Stimulated activated CD8-positive, alpha-beta memory T cell treated with anti-CD3 and anti-CD28 coated beads, Interleukin-7, amount 100 ng/mL, for 4 hours (primary cell): ENCODE measurements at regions not wholly inside any gene's neighbourhood (a gene's known extent, or its start where the extent isn't known, plus 50 kb on each side); places are given as distances from the start of the nearest gene placed in this dataset.

Experiments
- DNase-seq, 2 donors: peaks; one replicate each; pipeline ENCODE4 v3.0.0-alpha.2; 2020; ENCODE audit warnings: low read depth in 2 of 2

GRCh38 chr6:44500074-44500473 lies 112.6 kb downstream of the CDC5L start:
- DNase-seq, result no peak

GRCh38 chr6:44503471-44503870 lies 116.0 kb downstream of the CDC5L start:
- DNase-seq, result no peak

GRCh38 chr6:44504301-44504791 lies 116.8 kb downstream of the CDC5L start:
- no peak for DNase-seq

GRCh38 chr6:44505751-44506150 lies 118.2 kb downstream of the CDC5L start:
- DNase-seq, result no peak

- DNase-seq, result no peak
Observed at GRCh38 chr6:44507014-44507413, 119.5 kb downstream of the CDC5L start.

- DNase-seq, result no peak
Observed at GRCh38 chr6:44508646-44509045, 121.1 kb downstream of the CDC5L start.

- no peak for DNase-seq
Observed at GRCh38 chr6:44511126-44511525, 123.6 kb downstream of the CDC5L start.

- no peak for DNase-seq
Observed at GRCh38 chr6:44512868-44513741, 125.6 kb downstream of the CDC5L start.

GRCh38 chr6:44514085-44514484 lies 126.6 kb downstream of the CDC5L start:
- DNase-seq, result no peak

GRCh38 chr6:44514576-44515193 lies 127.2 kb downstream of the CDC5L start:
- no peak for DNase-seq

- DNase-seq, result no peak
Observed at GRCh38 chr6:44522871-44523270, 135.4 kb downstream of the CDC5L start.

GRCh38 chr6:44524476-44525227 lies 137.1 kb downstream of the CDC5L start:
- DNase-seq, result no peak

GRCh38 chr6:44525761-44526351 lies 138.3 kb downstream of the CDC5L start:
- no peak for DNase-seq

- DNase-seq, result no peak
Observed at GRCh38 chr6:44527181-44527580, 139.7 kb downstream of the CDC5L start.

- DNase-seq, result no peak
Observed at GRCh38 chr6:44527583-44528369, 140.3 kb downstream of the CDC5L start.

- no peak for DNase-seq
Observed at GRCh38 chr6:44528370-44528644, 140.8 kb downstream of the CDC5L start.

GRCh38 chr6:44528716-44529115 lies 141.2 kb downstream of the CDC5L start:
- DNase-seq, result no peak

GRCh38 chr6:44529146-44529905 lies 141.8 kb downstream of the CDC5L start:
- DNase-seq, result no peak

GRCh38 chr6:44530209-44530909 lies 142.9 kb downstream of the CDC5L start:
- DNase-seq, result no peak

- no peak for DNase-seq
Observed at GRCh38 chr6:44530910-44531234, 143.4 kb downstream of the CDC5L start.
